ENCODE measurements at regions not wholly inside any gene's neighbourhood (a gene's known extent, or its start where the extent isn't known, plus 50 kb on each side); places are given as distances from the start of the nearest gene placed in this dataset.

GRCh38 chr14:98170575-98170974, 1101.4 kb downstream of the BCL11B start:
- H3K36me3 Mint-ChIP-seq, result peaks cover 3% of the 10 kb centered on the region
- no peaks in the 10 kb centered on the region for H3K27me3 ChIP-seq (replicated peaks in 1 of 2; ENCODE audit: control insufficient read depth in 2 of 2, extremely low read depth in 1 of 2, insufficient read depth in 2 of 2, low read length in 1 of 2)
- peaks cover 91 to 96% of the 10 kb centered on the region in 2 experiments for H3K4me1 ChIP-seq (ENCODE audit: control insufficient read depth in 1 of 2, extremely low read depth in 1 of 2, insufficient read depth in 2 of 2, low read length in 2 of 2)
- no peaks in the 10 kb centered on the region for H3K9me3 ChIP-seq
- peak overlapping the region in 1 of 3 donors; percentile 80 for H3K4me3 Mint-ChIP-seq
- no peak for ATAC-seq (replicated peaks in 1 of 4)
- no peak for DNase-seq
- no peaks in the 10 kb centered on the region for H3K36me3 ChIP-seq (ENCODE audit: control insufficient read depth in 2 of 2, extremely low read depth in 1 of 2, insufficient read depth in 1 of 2, low read length in 1 of 2)
- CTCF ChIA-PET, result no interaction called here
- H3K4me1 Mint-ChIP-seq, result peaks cover 98 to 100% (median 100%) of the 10 kb centered on the region in 3 donors
- H3K9me3 Mint-ChIP-seq, result peaks cover 0 to 5% (median 0%) of the 10 kb centered on the region in 3 donors
- POLR2A ChIA-PET, result no interaction called here
- H3K27me3 Mint-ChIP-seq, result no peaks in the 10 kb centered on the region
- peak overlapping the region; percentile 96 to 99 for H3K27ac Mint-ChIP-seq
- H3K4me3 ChIP-seq (ENCODE audit: control insufficient read depth in 1 of 2, extremely low read depth in 1 of 2, low read length in 1 of 2), result no peak overlapping the region
- WGBS (ENCODE audit: insufficient coverage), result 100% methylated on average over 1 of the region's 5 CpGs
- peak overlapping the region; percentile 80 for H3K27ac ChIP-seq (ENCODE audit: low read length)

GRCh38 chr14:98171654-98172053, 1100.3 kb downstream of the BCL11B start:
- H3K27ac Mint-ChIP-seq, result peak overlapping the region; percentile 96 to 99
- ChIA-PET CTCF (no interaction called here), POLR2A (interaction anchor here (0.6 kb wide), 2 partner anchors 9 to 32 kb away, joined by 3 read pairs; no protein-coding TSS in a partner anchor)
- no peaks in the 10 kb centered on the region for H3K9me3 ChIP-seq
- no peaks in the 10 kb centered on the region for H3K36me3 ChIP-seq (ENCODE audit: control insufficient read depth in 2 of 2, extremely low read depth in 1 of 2, insufficient read depth in 1 of 2, low read length in 1 of 2)
- H3K4me3 Mint-ChIP-seq, result peak overlapping the region in 2 of 3 donors; percentile 4 to 80
- peaks cover 98 to 100% (median 100%) of the 10 kb centered on the region in 3 donors for H3K4me1 Mint-ChIP-seq
- H3K36me3 Mint-ChIP-seq, result peaks cover 3% of the 10 kb centered on the region
- H3K27me3 Mint-ChIP-seq, result no peaks in the 10 kb centered on the region
- no peak for DNase-seq
- ATAC-seq (replicated peaks in 1 of 4), result no peak
- 74% methylated on average over 3 of the region's 3 CpGs for WGBS (ENCODE audit: insufficient coverage)
- peaks cover 91 to 96% of the 10 kb centered on the region in 2 experiments for H3K4me1 ChIP-seq (ENCODE audit: control insufficient read depth in 1 of 2, extremely low read depth in 1 of 2, insufficient read depth in 2 of 2, low read length in 2 of 2)
- no peaks in the 10 kb centered on the region for H3K27me3 ChIP-seq (replicated peaks in 1 of 2; ENCODE audit: control insufficient read depth in 2 of 2, extremely low read depth in 1 of 2, insufficient read depth in 2 of 2, low read length in 1 of 2)
- peak overlapping the region; percentile 80 for H3K27ac ChIP-seq (ENCODE audit: low read length)
- H3K9me3 Mint-ChIP-seq, result peaks cover 0 to 5% (median 0%) of the 10 kb centered on the region in 3 donors
- H3K4me3 ChIP-seq (ENCODE audit: control insufficient read depth in 1 of 2, extremely low read depth in 1 of 2, low read length in 1 of 2), result no peak overlapping the region

GRCh38 chr14:98172243-98172778, 1099.7 kb downstream of the BCL11B start:
- Histone ChIP-seq H3K27ac (ENCODE audit: low read length) (peak overlapping the region; percentile 80), H3K36me3 (ENCODE audit: control insufficient read depth in 2 of 2, extremely low read depth in 1 of 2, insufficient read depth in 1 of 2, low read length in 1 of 2) (no peaks in the 10 kb centered on the region), H3K9me3 (no peaks in the 10 kb centered on the region), H3K4me3 (ENCODE audit: control insufficient read depth in 1 of 2, extremely low read depth in 1 of 2, low read length in 1 of 2) (peak overlapping the region; percentile 4 to 57), H3K4me1 (ENCODE audit: control insufficient read depth in 1 of 2, extremely low read depth in 1 of 2, insufficient read depth in 2 of 2, low read length in 2 of 2) (peaks cover 90 to 96% of the 10 kb centered on the region in 2 experiments), H3K27me3 (replicated peaks in 1 of 2; ENCODE audit: control insufficient read depth in 2 of 2, extremely low read depth in 1 of 2, insufficient read depth in 2 of 2, low read length in 1 of 2) (no peaks in the 10 kb centered on the region)
- Mint-ChIP-seq H3K4me3 (peak overlapping the region in 1 of 3 donors; percentile 80), H3K4me1 (peaks cover 100% of the 10 kb centered on the region in 3 donors), H3K9me3 (peaks cover 0 to 5% (median 0%) of the 10 kb centered on the region in 3 donors), H3K27ac (peak overlapping the region; percentile 96 to 99), H3K36me3 (peaks cover 3% of the 10 kb centered on the region), H3K27me3 (no peaks in the 10 kb centered on the region)
- CTCF ChIA-PET, result interaction anchor here in 1 of 2 donors (0.8 to 1.7 kb wide), 3 partner anchors 22 to 35 kb away, joined by 4 to 11 read pairs (median 4); no protein-coding TSS in a partner anchor
- 48% methylated on average over 5 of the region's 5 CpGs for WGBS (ENCODE audit: insufficient coverage)
- ATAC-seq (replicated peaks in 1 of 4) (no peak), DNase-seq (no peak)
- POLR2A ChIA-PET, result no interaction called here

- ChIA-PET CTCF (interaction anchor here in 1 of 2 donors (0.6 to 1.7 kb wide), 5 partner anchors 11 to 1095 kb away, joined by 3 to 11 read pairs (median 4); no protein-coding TSS in a partner anchor), POLR2A (interaction anchor here (1.2 kb wide), 3 partner anchors 9 to 33 kb away, joined by 3 to 5 read pairs (median 4); no protein-coding TSS in a partner anchor)
- Mint-ChIP-seq H3K27ac (peak overlapping the region; percentile 96 to 99), H3K9me3 (peaks cover 0 to 5% (median 0%) of the 10 kb centered on the region in 3 donors), H3K36me3 (peaks cover 3% of the 10 kb centered on the region), H3K27me3 (no peaks in the 10 kb centered on the region), H3K4me1 (peaks cover 99 to 100% (median 100%) of the 10 kb centered on the region in 3 donors), H3K4me3 (peak overlapping the region; percentile 61 to 80 (median 67))
- Histone ChIP-seq H3K27me3 (replicated peaks in 1 of 2; ENCODE audit: control insufficient read depth in 2 of 2, extremely low read depth in 1 of 2, insufficient read depth in 2 of 2, low read length in 1 of 2) (no peaks in the 10 kb centered on the region), H3K27ac (ENCODE audit: low read length) (peak overlapping the region; percentile 80), H3K9me3 (no peaks in the 10 kb centered on the region), H3K4me1 (ENCODE audit: control insufficient read depth in 1 of 2, extremely low read depth in 1 of 2, insufficient read depth in 2 of 2, low read length in 2 of 2) (peaks cover 89 to 95% of the 10 kb centered on the region in 2 experiments), H3K36me3 (ENCODE audit: control insufficient read depth in 2 of 2, extremely low read depth in 1 of 2, insufficient read depth in 1 of 2, low read length in 1 of 2) (no peaks in the 10 kb centered on the region), H3K4me3 (ENCODE audit: control insufficient read depth in 1 of 2, extremely low read depth in 1 of 2, low read length in 1 of 2) (peak overlapping the region; percentile 4 to 57)
- WGBS (ENCODE audit: insufficient coverage), result 0% methylated on average over 2 of the region's 7 CpGs
- DNase-seq, result peak; percentile 51 to 86 (median 70)
- ATAC-seq (replicated peaks in 1 of 4), result peak; percentile 74 to 83 (median 82)
Observed at GRCh38 chr14:98173305-98173704, 1098.7 kb downstream of the BCL11B start.

GRCh38 chr14:98174041-98174440, 1098.0 kb downstream of the BCL11B start:
- H3K36me3 Mint-ChIP-seq, result peaks cover 3% of the 10 kb centered on the region
- peaks cover 96 to 99% (median 99%) of the 10 kb centered on the region in 3 donors for H3K4me1 Mint-ChIP-seq
- Histone ChIP-seq H3K4me1 (ENCODE audit: control insufficient read depth in 1 of 2, extremely low read depth in 1 of 2, insufficient read depth in 2 of 2, low read length in 2 of 2) (peaks cover 86 to 92% of the 10 kb centered on the region in 2 experiments), H3K4me3 (ENCODE audit: control insufficient read depth in 1 of 2, extremely low read depth in 1 of 2, low read length in 1 of 2) (no peak overlapping the region), H3K36me3 (ENCODE audit: control insufficient read depth in 2 of 2, extremely low read depth in 1 of 2, insufficient read depth in 1 of 2, low read length in 1 of 2) (no peaks in the 10 kb centered on the region), H3K9me3 (no peaks in the 10 kb centered on the region), H3K27me3 (replicated peaks in 1 of 2; ENCODE audit: control insufficient read depth in 2 of 2, extremely low read depth in 1 of 2, insufficient read depth in 2 of 2, low read length in 1 of 2) (no peaks in the 10 kb centered on the region), H3K27ac (ENCODE audit: low read length) (peak overlapping the region; percentile 80)
- peak overlapping the region; percentile 96 to 99 for H3K27ac Mint-ChIP-seq
- H3K9me3 Mint-ChIP-seq, result peaks cover 0 to under 1% (median 0%) of the 10 kb centered on the region in 3 donors
- ATAC-seq (replicated peaks in 1 of 4) (peak; percentile 1 to 6 (median 3)), DNase-seq (no peak)
- CTCF ChIA-PET, result interaction anchor here in 1 of 2 donors (1.2 to 1.7 kb wide), 3 partner anchors 10 to 1094 kb away, joined by 3 to 11 read pairs (median 5); no protein-coding TSS in a partner anchor
- POLR2A ChIA-PET, result interaction anchor here in 1 of 2 donors (1.2 kb wide), 2 partner anchors 8 to 13 kb away, joined by 3 to 5 read pairs; no protein-coding TSS in a partner anchor
- peak overlapping the region in 2 of 3 donors; percentile 7 to 80 for H3K4me3 Mint-ChIP-seq
- H3K27me3 Mint-ChIP-seq, result no peaks in the 10 kb centered on the region
- 27% methylated on average over 2 of the region's 2 CpGs for WGBS (ENCODE audit: insufficient coverage)

GRCh38 chr14:98175436-98175835, 1096.6 kb downstream of the BCL11B start:
- H3K27me3 Mint-ChIP-seq, result no peaks in the 10 kb centered on the region
- peaks cover 82 to 91% of the 10 kb centered on the region in 2 experiments for H3K4me1 ChIP-seq (ENCODE audit: control insufficient read depth in 1 of 2, extremely low read depth in 1 of 2, insufficient read depth in 2 of 2, low read length in 2 of 2)
- no peaks in the 10 kb centered on the region for H3K9me3 Mint-ChIP-seq
- POLR2A ChIA-PET, result interaction anchor here in 1 of 2 donors (0.6 to 0.7 kb wide), 2 partner anchors 10 to 33 kb away, joined by 3 read pairs; no protein-coding TSS in a partner anchor
- 15% methylated on average over 3 of the region's 4 CpGs for WGBS (ENCODE audit: insufficient coverage)
- H3K27me3 ChIP-seq (replicated peaks in 1 of 2; ENCODE audit: control insufficient read depth in 2 of 2, extremely low read depth in 1 of 2, insufficient read depth in 2 of 2, low read length in 1 of 2), result no peaks in the 10 kb centered on the region
- peak; percentile 22 to 39 (median 28) for ATAC-seq (replicated peaks in 1 of 4)
- peaks cover 95 to 98% (median 98%) of the 10 kb centered on the region in 3 donors for H3K4me1 Mint-ChIP-seq
- CTCF ChIA-PET, result interaction anchor here in 1 of 2 donors (1.1 to 1.2 kb wide), 2 partner anchors 17 to 36 kb away, joined by 4 to 5 read pairs; no protein-coding TSS in a partner anchor
- H3K36me3 ChIP-seq (ENCODE audit: control insufficient read depth in 2 of 2, extremely low read depth in 1 of 2, insufficient read depth in 1 of 2, low read length in 1 of 2), result no peaks in the 10 kb centered on the region
- peak in 1 of 35 experiments; percentile 52 for DNase-seq
- peak overlapping the region in 1 of 2 donors; percentile 49 for H3K4me3 ChIP-seq (ENCODE audit: control insufficient read depth in 1 of 2, extremely low read depth in 1 of 2, low read length in 1 of 2)
- H3K27ac Mint-ChIP-seq, result peak overlapping the region; percentile 96 to 99
- peaks cover under 1% of the 10 kb centered on the region for H3K36me3 Mint-ChIP-seq
- H3K27ac ChIP-seq (ENCODE audit: low read length), result peak overlapping the region; percentile 80
- H3K9me3 ChIP-seq, result no peaks in the 10 kb centered on the region
- peak overlapping the region; percentile 25 to 80 (median 43) for H3K4me3 Mint-ChIP-seq
